ENCODE measurements at regions not wholly inside any gene's neighbourhood (a gene's known extent, or its start where the extent isn't known, plus 50 kb on each side); places are given as distances from the start of the nearest gene placed in this dataset.
"Not testable (repeated sequence)": the region's sequence is repeated elsewhere in the genome, so short reads cannot be mapped to it uniquely, and the experiment has no call there.

GRCh38 chr12:131223791-131224225 is 270.1 kb downstream of the ADGRD1 start:
- Histone ChIP-seq H3K36me3 (no peaks in the 10 kb centered on the region), H3K27ac (no peak overlapping the region), H3K4me1 (ENCODE audit: low read depth) (no peaks in the 10 kb centered on the region), H3K9me3 (ENCODE audit: low read depth) (no peaks in the 10 kb centered on the region), H3K27me3 (peaks cover 3% of the 10 kb centered on the region), H3K4me3 (no peak overlapping the region)
- DNase-seq (ENCODE audit: low read depth in 1 of 2, low spot score in 1 of 2) = no peak
- TF ChIP-seq CTCF (IDR thresholded peaks at IDR 0.05; ENCODE audit: low read depth, low read length) = no peak

GRCh38 chr12:131224226-131225065 is 270.7 kb downstream of the ADGRD1 start:
- H3K9me3 ChIP-seq (ENCODE audit: low read depth) = not testable (repeated sequence)

GRCh38 chr12:131225066-131225380 is 271.3 kb downstream of the ADGRD1 start:
- H3K36me3 ChIP-seq; H3K4me3 ChIP-seq; H3K27me3 ChIP-seq; H3K4me1 ChIP-seq (ENCODE audit: low read depth); H3K27ac ChIP-seq; DNase-seq (ENCODE audit: low read depth in 1 of 2, low spot score in 1 of 2); H3K9me3 ChIP-seq (ENCODE audit: low read depth): not testable (repeated sequence)

More at GRCh38 chr12:131224226-131225065, 270.7 kb downstream of the ADGRD1 start:
- H3K27me3 ChIP-seq; H3K4me1 ChIP-seq (ENCODE audit: low read depth); H3K27ac ChIP-seq; H3K4me3 ChIP-seq; H3K36me3 ChIP-seq; DNase-seq (ENCODE audit: low read depth in 1 of 2, low spot score in 1 of 2): not testable (repeated sequence)

- no peaks in the 10 kb centered on the region for H3K27me3 ChIP-seq
- H3K4me3 ChIP-seq = no peak overlapping the region
- no peak for TF ChIP-seq CTCF (IDR thresholded peaks at IDR 0.05; ENCODE audit: low read depth, low read length)
- DNase-seq (ENCODE audit: low read depth in 1 of 2, low spot score in 1 of 2) = no peak
- no peaks in the 10 kb centered on the region for H3K9me3 ChIP-seq (ENCODE audit: low read depth)
- H3K4me1 ChIP-seq (ENCODE audit: low read depth) = peaks cover 8% of the 10 kb centered on the region
- H3K36me3 ChIP-seq = no peaks in the 10 kb centered on the region
- H3K27ac ChIP-seq = no peak overlapping the region
Observed at GRCh38 chr12:131226345-131227265, 272.9 kb downstream of the ADGRD1 start.

- not testable (repeated sequence) for H3K27ac ChIP-seq; H3K36me3 ChIP-seq; H3K4me1 ChIP-seq (ENCODE audit: low read depth); H3K27me3 ChIP-seq; H3K9me3 ChIP-seq (ENCODE audit: low read depth); DNase-seq (ENCODE audit: low read depth in 1 of 2, low spot score in 1 of 2); H3K4me3 ChIP-seq
Observed at GRCh38 chr12:131227641-131228040, 273.9 kb downstream of the ADGRD1 start.

GRCh38 chr12:131229079-131229425 is 275.3 kb downstream of the ADGRD1 start:
- not testable (repeated sequence) for H3K27me3 ChIP-seq; H3K36me3 ChIP-seq; H3K9me3 ChIP-seq (ENCODE audit: low read depth); H3K4me3 ChIP-seq; DNase-seq (ENCODE audit: low read depth in 1 of 2, low spot score in 1 of 2); H3K27ac ChIP-seq; H3K4me1 ChIP-seq (ENCODE audit: low read depth)

GRCh38 chr12:131229426-131230339 is 276.0 kb downstream of the ADGRD1 start:
- Histone ChIP-seq H3K27ac (no peak overlapping the region), H3K27me3 (no peaks in the 10 kb centered on the region), H3K4me3 (no peak overlapping the region), H3K36me3 (no peaks in the 10 kb centered on the region), H3K9me3 (ENCODE audit: low read depth) (no peaks in the 10 kb centered on the region), H3K4me1 (ENCODE audit: low read depth) (peaks cover 8% of the 10 kb centered on the region)
- no peak for TF ChIP-seq CTCF (IDR thresholded peaks at IDR 0.05; ENCODE audit: low read depth, low read length)
- DNase-seq (ENCODE audit: low read depth in 1 of 2, low spot score in 1 of 2) = peak in 1 of 2 donors; percentile 26
